IMR-90 (cell line): ENCODE measurements at regions not wholly inside any gene's neighbourhood (a gene's known extent, or its start where the extent isn't known, plus 50 kb on each side); places are given as distances from the start of the nearest gene placed in this dataset.

Experiments
- ATAC-seq: fragments of 200-7000 bp; cut with Tn5 transposase; 2 replicates; pipeline ENCODE4 v1.9.1; 2020; ENCODE audit warnings: low read depth, mild to moderate bottlenecking, moderate library complexity
- BruUV-seq: library from RNA; stranded (reverse); fragments of 400-500 nt; replicated peaks from 2 replicates; lab custom pipeline; 2021; lab: Mats Ljungman, UMichigan
- CTCF ChIA-PET: fragments of 300-600 bp; formaldehyde crosslinking; extraction: SDS; loops from one replicate; lab custom pipeline; 2021; ENCODE audit warnings: antibody characterized with exemption; lab: Yijun Ruan, JAX
- POLR2A ChIA-PET: fragments of 300-600 bp; sonication (Branson Sonifier 250); formaldehyde crosslinking; loops from one replicate; lab custom pipeline; 2022; ENCODE audit warnings: antibody characterized with exemption; ENCODE audit not compliant: unreplicated experiment; lab: Charles Lee
- DNase-seq: peaks from one replicate; pipeline ENCODE4 v3.0.0; 2013
- H2AFZ ChIP-seq: replicated peaks from 2 replicates; pipeline ENCODE3; 2013; ENCODE audit warnings: low read length, mild to moderate bottlenecking; ENCODE audit not compliant: poor library complexity
- H2AK5ac ChIP-seq: 2 replicates; pipeline ENCODE4 v1.6.1; 2013; ENCODE audit warnings: low read depth, low read length, inconsistent platforms
- H2AK9ac ChIP-seq: replicated peaks from 2 replicates; pipeline ENCODE3; 2013; ENCODE audit warnings: mild to moderate bottlenecking, low read depth, low read length, moderate library complexity; ENCODE audit not compliant: poor library complexity
- H2BK120ac ChIP-seq: 2 replicates; pipeline ENCODE4 v1.6.1; 2013; ENCODE audit warnings: low read depth, low read length, inconsistent platforms
- H2BK15ac ChIP-seq: 3 replicates; pipeline ENCODE4 v1.6.1; 2013; ENCODE audit warnings: low read depth, low read length, inconsistent platforms
- H2BK20ac ChIP-seq: 2 replicates; pipeline ENCODE4 v1.6.1; 2013; ENCODE audit warnings: low read depth, mild to moderate bottlenecking, inconsistent platforms, low read length, moderate library complexity
- H2BK5ac ChIP-seq: 2 replicates; pipeline ENCODE4 v1.6.1; 2013; ENCODE audit warnings: mild to moderate bottlenecking, low read depth, low read length, inconsistent platforms; ENCODE audit not compliant: poor library complexity, severe bottlenecking
- H3K14ac ChIP-seq: replicated peaks from 2 replicates; pipeline ENCODE4 v1.6.1; 2013; ENCODE audit warnings: low read depth, low read length, inconsistent platforms
- H3K18ac ChIP-seq: 2 replicates; pipeline ENCODE4 v1.6.1; 2013; ENCODE audit warnings: low read depth, low read length, control low read depth
- H3K23ac ChIP-seq: 2 replicates; pipeline ENCODE4 v1.6.1; 2013; ENCODE audit warnings: low read depth, low read length, inconsistent platforms
- H3K27ac ChIP-seq: 2 replicates; pipeline ENCODE4 v1.5.1; 2013; ENCODE audit warnings: mild to moderate bottlenecking, control low read depth, low read length; ENCODE audit not compliant: insufficient read depth
- H3K27me3 ChIP-seq: 2 replicates; pipeline ENCODE4 v1.6.1; 2013; ENCODE audit warnings: low read length; ENCODE audit not compliant: control insufficient read depth, insufficient read depth
- H3K36me3 ChIP-seq: 2 replicates; pipeline ENCODE4 v1.6.1; 2013; ENCODE audit warnings: low read length, mixed read lengths; ENCODE audit not compliant: control insufficient read depth, insufficient read depth
- H3K4ac ChIP-seq: 2 replicates; pipeline ENCODE4 v1.6.1; 2013; ENCODE audit warnings: low read depth, low read length, inconsistent platforms
- H3K4me1 ChIP-seq: 2 replicates; pipeline ENCODE4 v1.6.1; 2013; ENCODE audit warnings: low read length, mixed read lengths; ENCODE audit not compliant: control insufficient read depth, insufficient read depth
- H3K4me2 ChIP-seq: 2 replicates; pipeline ENCODE4 v1.6.1; 2013; ENCODE audit warnings: low read depth, mild to moderate bottlenecking, control low read depth, low read length, moderate library complexity
- H3K4me3 ChIP-seq: 2 replicates; pipeline ENCODE4 v1.5.1; 2013; ENCODE audit warnings: low read depth, mild to moderate bottlenecking, control low read depth, low read length, moderate library complexity; ENCODE audit not compliant: insufficient read depth
- H3K56ac ChIP-seq: 2 replicates; pipeline ENCODE4 v1.6.1; 2013; ENCODE audit warnings: low read length, inconsistent platforms; ENCODE audit not compliant: insufficient read depth; ENCODE audit errors: extremely low read depth
- H3K79me1 ChIP-seq, 2 experiments: 2 replicates each; pipeline ENCODE4 v1.6.1; 2013; ENCODE audit warnings: low read length in 2 of 2, inconsistent platforms in 1 of 2, low read depth in 1 of 2
- H3K9ac ChIP-seq: 2 replicates; pipeline ENCODE4 v1.6.1; 2013; ENCODE audit warnings: low read depth, low read length, control low read depth
- H3K9me1 ChIP-seq: 2 replicates; pipeline ENCODE4 v1.6.1; 2013; ENCODE audit warnings: low read length, inconsistent platforms; ENCODE audit not compliant: insufficient read depth
- H3K9me3 ChIP-seq: 2 replicates; pipeline ENCODE4 v1.6.1; 2013; ENCODE audit warnings: low read length; ENCODE audit not compliant: control insufficient read depth, insufficient read depth
- H4K20me1 ChIP-seq: 2 replicates; pipeline ENCODE4 v1.6.1; 2013; ENCODE audit warnings: low read length, inconsistent platforms; ENCODE audit not compliant: insufficient read depth
- H4K5ac ChIP-seq: 2 replicates; pipeline ENCODE4 v1.6.1; 2013; ENCODE audit warnings: mild to moderate bottlenecking, low read depth, low read length, control low read depth
- H4K8ac ChIP-seq, 2 experiments: 2 replicates each; pipeline ENCODE4 v1.6.1; 2013; ENCODE audit warnings: low read depth in 2 of 2, low read length in 2 of 2, control low read depth in 1 of 2, inconsistent platforms in 1 of 2
- H4K91ac ChIP-seq: 2 replicates; pipeline ENCODE4 v1.6.1; 2013; ENCODE audit warnings: low read depth, low read length, inconsistent platforms; ENCODE audit not compliant: insufficient read depth
- BHLHE40 ChIP-seq: fragments of 150-350 bp; IDR thresholded peaks from 2 replicates; pipeline ENCODE4 v1.6.1; 2016; ENCODE audit warnings: mild to moderate bottlenecking, low read depth, low read length
- CEBPB ChIP-seq: IDR thresholded peaks from 2 replicates; pipeline ENCODE4 v1.6.1; 2012; ENCODE audit warnings: low read depth, low read length, improper control_type of control experiment
- CHD1 ChIP-seq: IDR thresholded peaks from 2 replicates; pipeline ENCODE4 v1.6.1; 2012; ENCODE audit warnings: low read depth, low read length, improper control_type of control experiment
- CTCF ChIP-seq: conservative IDR thresholded peaks from 2 replicates; pipeline ENCODE4 v1.5.1; 2012; ENCODE audit warnings: mild to moderate bottlenecking, low read depth, low read length, improper control_type of control experiment
- FOS ChIP-seq: fragments of 150-350 bp; IDR thresholded peaks from 2 replicates; pipeline ENCODE4 v1.6.1; 2016; ENCODE audit warnings: low read depth, low read length
- MAFK ChIP-seq: IDR thresholded peaks from 2 replicates; pipeline ENCODE4 v1.6.1; 2012; ENCODE audit warnings: low read depth, low read length, improper control_type of control experiment
- MAZ ChIP-seq: IDR thresholded peaks from 2 replicates; pipeline ENCODE4 v1.6.1; 2012; ENCODE audit warnings: low read depth, mild to moderate bottlenecking, low read length, improper control_type of control experiment, moderate library complexity, borderline replicate concordance
- MXI1 ChIP-seq: IDR thresholded peaks from 2 replicates; pipeline ENCODE4 v1.6.1; 2012; ENCODE audit warnings: low read depth, mild to moderate bottlenecking, low read length, moderate library complexity, borderline replicate concordance
- NFE2L2 ChIP-seq: fragments of 150-350 bp; IDR thresholded peaks from 2 replicates; pipeline ENCODE4 v1.6.1; 2016; ENCODE audit warnings: low read depth, mild to moderate bottlenecking, low read length
- POLR2A ChIP-seq: IDR thresholded peaks from 2 replicates; pipeline ENCODE4 v1.6.1; 2012; ENCODE audit warnings: mild to moderate bottlenecking, low read depth, low read length
- RAD21 ChIP-seq: IDR thresholded peaks from 2 replicates; pipeline ENCODE4 v1.6.1; 2012; ENCODE audit warnings: low read length, improper control_type of control experiment
- RCOR1 ChIP-seq: IDR thresholded peaks from 2 replicates; pipeline ENCODE4 v1.6.1; 2012; ENCODE audit warnings: mild to moderate bottlenecking, low read length, improper control_type of control experiment; ENCODE audit not compliant: insufficient replicate concordance
- SMC3 ChIP-seq: fragments of 150-350 bp; IDR thresholded peaks from 2 replicates; pipeline ENCODE4 v1.6.1; 2016; ENCODE audit warnings: low read depth, mild to moderate bottlenecking, antibody characterized with exemption, low read length, moderate library complexity
- USF2 ChIP-seq: fragments of 150-350 bp; IDR thresholded peaks from 2 replicates; pipeline ENCODE4 v1.6.1; 2017; ENCODE audit warnings: mild to moderate bottlenecking, antibody characterized with exemption, low read length, low read depth
- WGBS, 2 experiments: methylation state at CpG; one replicate each; pipeline versions ENCODE4 v1.1.5 to v1.1.7; 2013; ENCODE audit warnings: missing lambda C conversion rate in 2 of 2; ENCODE audit not compliant: insufficient read length in 1 of 2; ENCODE audit errors: extremely low coverage in 2 of 2; 5-methylcytosine and 5-hydroxymethylcytosine counted together
- dilution Hi-C: fragments of 300-500 bp; cut with HindIII; formaldehyde crosslinking; loops from one replicate; pipeline ENCODE4 v1.14.3; 2018; ENCODE audit warnings: low sequenced_read_pairs; ENCODE audit not compliant: unreplicated experiment
- in situ Hi-C: fragments of 300-500 bp; cut with MboI; formaldehyde crosslinking; loops from 3 replicates; pipeline ENCODE4 v1.14.3; 2019; ENCODE audit warnings: low sequenced_read_pairs, inconsistent platforms, mixed read lengths
- intact Hi-C: fragments of 100-400 bp; cut with micrococcal nuclease; formaldehyde crosslinking; loops from 2 replicates; pipeline ENCODE4 v1.10.0; 2022

GRCh38 chr2:176619504-176619903, 350.3 kb downstream of the MTX2 start:
- H4K5ac ChIP-seq, result no peak overlapping the region
- H2BK15ac ChIP-seq, result no peak overlapping the region
- H3K36me3 ChIP-seq, result no peaks in the 10 kb centered on the region
- no peak overlapping the region for H2BK120ac ChIP-seq
- H3K9ac ChIP-seq, result no peak overlapping the region
- POLR2A ChIA-PET, result no interaction called here
- H3K27me3 ChIP-seq, result no peaks in the 10 kb centered on the region
- no peak overlapping the region for H3K27ac ChIP-seq
- H3K18ac ChIP-seq, result no peak overlapping the region
- no peak overlapping the region for H3K14ac ChIP-seq
- no peak overlapping the region for H4K8ac ChIP-seq
- H3K4me2 ChIP-seq, result no peak overlapping the region
- no peak overlapping the region for H3K4ac ChIP-seq
- no peak overlapping the region for H2BK5ac ChIP-seq
- no peaks in the 10 kb centered on the region; the same call in 1 of the 2 replicates for H3K9me1 ChIP-seq
- DNase-seq (no peak), ATAC-seq (no peak)
- whole genome bisulfite sequencing, 2 experiments, result 90% methylated on average over 2 of the region's 6 CpGs; no CpG with 5 or more reads in 1 of the 2 experiments
- no TSS peak for BruUV-seq
- H2AK9ac ChIP-seq, result no peak overlapping the region
- no peaks in the 10 kb centered on the region for H3K4me1 ChIP-seq
- no peaks in the 10 kb centered on the region for H3K79me1 ChIP-seq
- no peak overlapping the region for H2AFZ ChIP-seq
- H2BK20ac ChIP-seq, result no peak overlapping the region
- in situ Hi-C loops, result no loop called here
- no peak overlapping the region for H4K91ac ChIP-seq
- H4K20me1 ChIP-seq, result no peaks in the 10 kb centered on the region
- no peak overlapping the region for H3K23ac ChIP-seq
- no peak overlapping the region for H3K56ac ChIP-seq
- CTCF ChIA-PET, result interaction anchor here (1.5 kb wide), 1 partner anchor 164 kb away, joined by 3 read pairs; no protein-coding TSS in a partner anchor
- no peak overlapping the region for H3K4me3 ChIP-seq
- no peak overlapping the region for H2AK5ac ChIP-seq
- dilution Hi-C loops, result no loop called here
- H3K9me3 ChIP-seq, result no peaks in the 10 kb centered on the region
- TF ChIP-seq NFE2L2 (no peak), BHLHE40 (no peak), POLR2A (no peak), RAD21 (no peak), MXI1 (no peak), USF2 (no peak), MAZ (no peak), SMC3 (no peak), CTCF (no peak), CEBPB (no peak), RCOR1 (no peak), CHD1 (no peak), FOS (no peak), MAFK (no peak)
- intact Hi-C loops, result no loop called here
